Retinal pigment epithelial cell (primary cell): ENCODE measurements at regions not wholly inside any gene's neighbourhood (a gene's known extent, or its start where the extent isn't known, plus 50 kb on each side); places are given as distances from the start of the nearest gene placed in this dataset.

ENCODE experiments used
- DNase-seq: peaks from one replicate; pipeline ENCODE4 v3.0.0-alpha.2; 2010; ENCODE audit warnings: low read depth
- H3K4me3 ChIP-seq: 2 replicates; pipeline ENCODE4 v1.5.1; 2011; ENCODE audit warnings: mild to moderate bottlenecking, low read length, control low read depth, moderate library complexity
- TF ChIP-seq, protein P1 (sequence below): conservative IDR thresholded peaks from 2 replicates; pipeline ENCODE4 v1.5.1; 2011; ENCODE audit warnings: low read depth, low read length, control low read depth, inconsistent platforms

DNA sequence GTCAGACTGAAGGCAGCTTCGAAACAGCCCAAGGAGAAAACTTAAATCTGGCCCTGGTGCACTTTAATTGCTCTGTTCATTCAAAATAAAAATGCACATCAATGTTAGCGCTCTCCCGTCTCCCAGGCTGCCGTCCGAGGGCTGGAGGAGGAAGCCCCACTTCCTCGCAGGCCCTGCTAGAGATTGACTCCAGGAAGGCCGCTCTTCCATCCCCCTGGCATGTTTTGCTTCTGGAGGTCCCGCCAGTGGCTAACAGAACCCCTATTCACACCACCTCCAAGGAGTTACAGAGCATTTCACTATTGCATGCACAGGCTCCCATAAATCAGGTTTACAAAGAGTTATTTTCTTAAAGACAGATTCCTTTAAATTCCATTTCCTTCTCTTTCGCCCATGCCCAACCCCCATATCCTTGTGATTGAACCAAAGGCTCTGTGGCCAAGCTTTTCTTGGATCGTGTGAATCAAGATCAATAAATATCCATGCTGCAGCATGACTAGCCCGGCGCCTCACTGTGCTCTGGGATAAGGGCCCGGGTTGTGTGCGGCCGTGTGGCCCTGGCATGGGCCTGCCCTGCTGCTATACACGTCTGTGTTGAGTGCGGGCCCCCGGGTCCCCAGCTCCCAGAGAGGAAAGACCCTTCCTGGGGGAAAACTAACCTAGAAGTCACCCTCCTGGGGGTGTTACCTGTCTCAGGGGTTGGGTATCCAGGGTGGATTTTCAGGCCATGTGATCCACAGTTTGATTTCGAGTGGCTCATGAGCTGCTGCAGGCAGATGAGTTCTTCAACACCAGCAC lies 118.7 kb upstream of the GDF10 start:
- DNase-seq, result no peak
- no peak overlapping the region for H3K4me3 ChIP-seq
- TF ChIP-seq, protein P1, sequence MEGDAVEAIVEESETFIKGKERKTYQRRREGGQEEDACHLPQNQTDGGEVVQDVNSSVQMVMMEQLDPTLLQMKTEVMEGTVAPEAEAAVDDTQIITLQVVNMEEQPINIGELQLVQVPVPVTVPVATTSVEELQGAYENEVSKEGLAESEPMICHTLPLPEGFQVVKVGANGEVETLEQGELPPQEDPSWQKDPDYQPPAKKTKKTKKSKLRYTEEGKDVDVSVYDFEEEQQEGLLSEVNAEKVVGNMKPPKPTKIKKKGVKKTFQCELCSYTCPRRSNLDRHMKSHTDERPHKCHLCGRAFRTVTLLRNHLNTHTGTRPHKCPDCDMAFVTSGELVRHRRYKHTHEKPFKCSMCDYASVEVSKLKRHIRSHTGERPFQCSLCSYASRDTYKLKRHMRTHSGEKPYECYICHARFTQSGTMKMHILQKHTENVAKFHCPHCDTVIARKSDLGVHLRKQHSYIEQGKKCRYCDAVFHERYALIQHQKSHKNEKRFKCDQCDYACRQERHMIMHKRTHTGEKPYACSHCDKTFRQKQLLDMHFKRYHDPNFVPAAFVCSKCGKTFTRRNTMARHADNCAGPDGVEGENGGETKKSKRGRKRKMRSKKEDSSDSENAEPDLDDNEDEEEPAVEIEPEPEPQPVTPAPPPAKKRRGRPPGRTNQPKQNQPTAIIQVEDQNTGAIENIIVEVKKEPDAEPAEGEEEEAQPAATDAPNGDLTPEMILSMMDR, result no peak

DNA sequence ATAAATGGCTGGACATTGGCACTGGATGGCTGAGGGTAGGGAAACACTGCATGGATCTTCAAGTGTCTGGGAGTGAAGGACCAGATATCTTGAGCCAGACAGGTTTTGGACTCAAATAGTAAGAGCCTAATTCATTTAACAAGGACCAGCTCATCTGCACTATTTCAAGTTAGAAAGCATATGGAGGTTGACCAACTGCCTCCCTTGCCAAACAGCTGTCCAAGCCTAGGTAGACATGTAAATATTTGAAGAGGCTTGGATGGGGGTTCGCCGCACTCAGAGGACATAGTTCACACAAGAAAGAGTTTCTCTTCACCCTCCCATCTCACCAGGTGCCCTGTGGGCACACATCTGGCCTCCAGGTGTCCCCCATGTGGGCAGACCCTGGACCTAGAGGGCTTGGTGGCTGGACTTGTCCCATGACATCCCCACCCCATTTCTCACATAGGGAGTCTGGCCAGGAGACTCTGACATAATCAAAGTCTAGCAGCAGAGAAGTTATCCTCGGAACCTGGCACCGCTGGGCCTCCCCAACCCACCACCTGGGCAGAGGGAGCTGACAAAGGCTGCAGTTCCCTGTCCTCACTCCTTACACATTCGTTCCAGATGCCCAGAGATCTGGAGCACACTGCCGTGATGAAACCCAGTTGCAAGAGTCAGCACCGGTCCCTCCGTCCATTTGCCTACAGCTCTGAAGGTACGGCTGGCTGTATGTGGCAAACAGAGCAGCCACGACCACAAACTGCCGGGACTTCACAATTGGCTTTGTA lies 116.9 kb upstream of the GDF10 start:
- no peak overlapping the region for H3K4me3 ChIP-seq
- no peak for DNase-seq
- TF ChIP-seq, protein P1, result no peak

DNA sequence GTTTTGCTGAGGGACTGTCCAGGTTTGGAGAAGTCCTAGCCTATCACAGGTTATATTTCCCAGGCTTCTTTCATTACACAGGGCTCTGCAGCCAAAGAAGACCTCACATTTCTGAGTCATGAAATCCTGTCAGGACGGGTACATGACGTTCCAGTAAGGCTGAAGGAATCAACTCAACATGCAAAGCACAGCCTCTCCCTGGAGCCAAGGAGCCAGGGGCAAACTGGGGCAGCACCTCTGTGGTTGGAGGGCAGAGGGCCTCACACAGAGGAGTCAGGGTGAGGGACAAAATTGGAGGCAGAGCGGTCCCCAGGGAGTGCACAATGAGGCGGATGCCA lies 116.3 kb upstream of the GDF10 start:
- no peak overlapping the region for H3K4me3 ChIP-seq
- TF ChIP-seq, protein P1, result no peak
- DNase-seq, result no peak

DNA sequence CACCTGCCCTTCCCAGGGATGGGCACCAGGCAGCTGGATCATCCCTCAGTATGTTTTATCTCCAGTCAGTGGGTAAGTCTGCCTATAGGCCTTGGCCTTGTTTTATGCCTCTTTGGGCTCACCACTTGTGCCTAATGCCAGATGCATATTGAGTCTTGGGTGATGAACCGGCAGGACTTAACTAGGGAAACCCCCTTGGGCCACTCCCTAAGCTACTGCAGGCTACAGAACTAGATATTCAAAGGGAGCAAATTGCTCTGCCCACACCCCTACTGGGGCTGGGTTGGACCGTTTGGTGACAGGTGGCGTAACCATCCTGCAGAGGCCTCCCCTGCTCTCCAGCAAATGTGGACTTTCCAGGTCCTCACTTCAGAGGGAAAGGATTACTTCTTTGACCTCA lies 115.7 kb upstream of the GDF10 start:
- TF ChIP-seq, protein P1, result no peak
- no peak for DNase-seq
- H3K4me3 ChIP-seq, result no peak overlapping the region

DNA sequence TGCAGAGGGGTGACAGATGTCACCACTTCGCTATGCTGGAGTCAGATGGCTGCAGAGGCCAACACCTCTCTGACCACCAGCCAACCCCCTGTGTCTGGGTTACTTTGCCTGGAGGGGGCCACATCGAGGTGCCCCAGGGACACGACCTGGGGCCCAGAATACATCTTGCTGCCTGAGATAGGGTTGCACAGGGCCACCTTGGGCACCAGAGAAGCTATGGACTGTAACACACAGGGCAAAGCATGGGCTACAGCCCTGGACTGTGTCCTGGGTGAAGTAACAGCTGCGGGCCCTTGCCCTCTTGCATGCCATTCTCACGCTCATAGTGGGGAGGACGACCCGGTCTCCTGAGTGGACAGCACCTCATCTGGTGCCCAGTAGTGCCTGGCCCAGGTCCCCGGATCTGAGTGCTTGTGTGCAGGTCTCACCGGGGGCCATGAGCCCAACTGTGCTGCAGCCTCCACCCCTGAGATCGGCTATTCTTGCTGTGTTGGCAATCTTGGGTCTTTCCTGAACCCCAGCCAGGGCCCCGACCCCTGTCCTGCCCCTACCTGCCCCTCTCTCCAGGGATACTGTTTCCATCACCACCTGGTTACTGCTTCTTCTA lies 115.2 kb upstream of the GDF10 start:
- no peak for DNase-seq
- TF ChIP-seq, protein P1, result no peak

DNA sequence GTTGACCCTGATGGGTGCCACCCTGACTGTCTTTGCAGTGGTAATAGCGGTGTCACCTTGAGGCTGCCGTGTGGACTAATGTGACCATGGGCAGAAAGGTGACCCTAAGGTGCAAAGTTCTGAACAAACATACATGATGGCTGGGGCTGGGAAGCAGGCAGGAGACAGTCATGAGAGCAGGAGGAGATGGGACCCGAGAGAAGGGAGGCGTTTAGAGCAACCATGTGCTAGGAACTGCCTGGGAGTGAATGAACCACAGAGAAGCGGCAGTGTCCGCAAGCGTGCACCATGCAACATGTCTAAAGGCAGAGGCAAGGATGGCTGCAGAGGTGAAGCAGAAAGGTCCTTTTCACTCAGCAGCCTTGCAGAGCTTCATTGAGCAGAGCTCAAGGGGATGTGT lies 113.1 kb upstream of the GDF10 start:
- TF ChIP-seq, protein P1, result no peak
- no peak overlapping the region for H3K4me3 ChIP-seq
- DNase-seq, result no peak

More for the DNA sequence above, 115.2 kb upstream of the GDF10 start:
- H3K4me3 ChIP-seq, result no peak overlapping the region
